ENCODE measurements at regions not wholly inside any gene's neighbourhood (a gene's known extent, or its start where the extent isn't known, plus 50 kb on each side); places are given as distances from the start of the nearest gene placed in this dataset.
"Not testable (repeated sequence)": the region's sequence is repeated elsewhere in the genome, so short reads cannot be mapped to it uniquely, and the experiment has no call there.

- Histone ChIP-seq H3K27ac (ENCODE audit: extremely low read depth, low read depth, low read length) (no peak overlapping the region), H2AFZ (ENCODE audit: low read depth, low read length) (no peak overlapping the region), H3K9ac (ENCODE audit: insufficient read depth in 1 of 2, low read depth in 2 of 2, low read length in 2 of 2) (no peak overlapping the region), H3K36me3 (ENCODE audit: control insufficient read depth, insufficient read depth, low read length) (no peaks in the 10 kb centered on the region), H3K4me2 (ENCODE audit: insufficient read depth, low read length) (no peak overlapping the region), H4K20me1 (replicated peaks; ENCODE audit: control insufficient read depth, insufficient read depth, low read length) (no peaks in the 10 kb centered on the region), H3K4me3 (no peak overlapping the region), H3K79me2 (ENCODE audit: control insufficient read depth, insufficient read depth, low read length) (no peaks in the 10 kb centered on the region), H3K9me1 (ENCODE audit: control insufficient read depth, insufficient read depth, low read length) (no peaks in the 10 kb centered on the region), H3K27me3 (ENCODE audit: control insufficient read depth in 2 of 2, insufficient read depth in 2 of 2, low read length in 2 of 2) (no peaks in the 10 kb centered on the region), H3K4me1 (replicated peaks in 1 of 2; ENCODE audit: control insufficient read depth in 2 of 2, insufficient read depth in 2 of 2, low read length in 2 of 2) (no peaks in the 10 kb centered on the region), H3K9me3 (replicated peaks; ENCODE audit: control insufficient read depth, insufficient read depth, low read depth, low read length) (no peaks in the 10 kb centered on the region)
- in situ Hi-C loops (cut with MboI), result no loop called here
- BruUV-seq (replicated peaks), result no TSS peak
- 25% methylated on average over 4 of the region's 4 CpGs for WGBS (ENCODE audit: insufficient coverage, low coverage, missing lambda C conversion rate)
- FAIRE-seq (no peak), DNase-seq (ENCODE audit: extremely low read depth in 1 of 4, low spot score in 3 of 4) (no peak), ATAC-seq (no peak)
- CTCF ChIA-PET (ENCODE audit: low intra/inter-chr PET ratio), result no interaction called here
- TF ChIP-seq ZBTB8A (IDR thresholded peaks at IDR 0.05; ENCODE audit: partially characterized antibody), result no peak
- no peak for TF ChIP-seq GATA2 (CRISPR knock-in tag; IDR thresholded peaks at IDR 0.05)
- TF ChIP-seq, protein P1, sequence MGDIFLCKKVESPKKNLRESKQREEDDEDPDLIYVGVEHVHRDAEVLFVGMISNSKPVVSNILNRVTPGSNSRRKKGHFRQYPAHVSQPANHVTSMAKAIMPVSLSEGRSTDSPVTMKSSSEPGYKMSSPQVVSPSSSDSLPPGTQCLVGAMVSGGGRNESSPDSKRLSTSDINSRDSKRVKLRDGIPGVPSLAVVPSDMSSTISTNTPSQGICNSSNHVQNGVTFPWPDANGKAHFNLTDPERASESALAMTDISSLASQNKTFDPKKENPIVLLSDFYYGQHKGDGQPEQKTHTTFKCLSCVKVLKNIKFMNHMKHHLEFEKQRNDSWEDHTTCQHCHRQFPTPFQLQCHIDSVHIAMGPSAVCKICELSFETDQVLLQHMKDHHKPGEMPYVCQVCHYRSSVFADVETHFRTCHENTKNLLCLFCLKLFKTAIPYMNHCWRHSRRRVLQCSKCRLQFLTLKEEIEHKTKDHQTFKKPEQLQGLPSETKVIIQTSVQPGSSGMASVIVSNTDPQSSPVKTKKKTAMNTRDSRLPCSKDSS (IDR thresholded peaks at IDR 0.05; ENCODE audit: low read depth, partially characterized antibody), result no peak
- no peak for TF ChIP-seq WHSC1 (IDR thresholded peaks at IDR 0.05; ENCODE audit: low read length)
- TF ChIP-seq BCL6 (CRISPR knock-in tag; IDR thresholded peaks at IDR 0.05), result no peak
- TF ChIP-seq EP300 (IDR thresholded peaks at IDR 0.05; ENCODE audit: low read length), result no peak
- TF ChIP-seq ERF (CRISPR knock-in tag; IDR thresholded peaks at IDR 0.05), result no peak
- no peak for TF ChIP-seq ZNF75A (CRISPR knock-in tag; IDR thresholded peaks at IDR 0.05)
- TF ChIP-seq SMARCB1 (IDR thresholded peaks at IDR 0.05; ENCODE audit: insufficient read length, low read depth), result no peak
- TF ChIP-seq MEIS2 (IDR thresholded peaks at IDR 0.05; ENCODE audit: partially characterized antibody), result no peak
- TF ChIP-seq BHLHE40 (IDR thresholded peaks at IDR 0.05; ENCODE audit: low read length), result no peak
- no peak for TF ChIP-seq CBFB (CRISPR knock-in tag; IDR thresholded peaks at IDR 0.05)
- TF ChIP-seq SMARCA5 (IDR thresholded peaks at IDR 0.05), result no peak
- TF ChIP-seq, protein P2, sequence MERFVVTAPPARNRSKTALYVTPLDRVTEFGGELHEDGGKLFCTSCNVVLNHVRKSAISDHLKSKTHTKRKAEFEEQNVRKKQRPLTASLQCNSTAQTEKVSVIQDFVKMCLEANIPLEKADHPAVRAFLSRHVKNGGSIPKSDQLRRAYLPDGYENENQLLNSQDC (CRISPR knock-in tag; IDR thresholded peaks at IDR 0.05), result no peak
- intact Hi-C loops (cut with micrococcal nuclease), result no loop called here
- POLR2A ChIA-PET, result no interaction called here
These were observed 161.4 kb upstream of the NANOGP8 start for GRCh38 chr15:35246451-35246850.

DNA sequence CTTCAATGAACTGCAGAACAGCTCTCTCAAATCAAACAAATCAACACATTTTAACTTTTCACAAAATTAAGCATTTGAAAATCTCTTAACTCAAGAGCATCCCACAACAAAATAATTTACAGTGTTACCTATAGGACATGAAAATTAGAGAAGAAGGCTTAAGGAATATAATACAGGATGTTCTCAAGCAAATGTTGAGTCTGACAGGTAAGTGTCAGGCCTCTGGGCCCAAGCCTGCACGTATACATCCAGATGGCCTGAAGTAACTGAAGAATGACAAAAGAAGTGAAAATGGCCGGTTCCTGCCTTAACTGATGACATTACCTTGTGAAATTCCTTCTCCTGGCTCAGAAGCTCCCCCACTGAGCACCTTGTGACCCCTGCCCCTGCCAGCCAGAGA is 160.6 kb upstream of the NANOGP8 start:
- CTCF ChIA-PET (ENCODE audit: low intra/inter-chr PET ratio); H4K20me1 ChIP-seq (replicated peaks; ENCODE audit: control insufficient read depth, insufficient read depth, low read length); H3K9me1 ChIP-seq (ENCODE audit: control insufficient read depth, insufficient read depth, low read length); H3K4me1 ChIP-seq (replicated peaks in 1 of 2; ENCODE audit: control insufficient read depth in 2 of 2, insufficient read depth in 2 of 2, low read length in 2 of 2); H3K36me3 ChIP-seq (ENCODE audit: control insufficient read depth, insufficient read depth, low read length); DNase-seq (ENCODE audit: extremely low read depth in 1 of 4, low spot score in 3 of 4); POLR2A ChIA-PET; H2AFZ ChIP-seq (ENCODE audit: low read depth, low read length); H3K9me3 ChIP-seq (replicated peaks; ENCODE audit: control insufficient read depth, insufficient read depth, low read depth, low read length); H3K4me3 ChIP-seq; H3K27ac ChIP-seq (ENCODE audit: extremely low read depth, low read depth, low read length); intact Hi-C loops (cut with micrococcal nuclease); in situ Hi-C loops (cut with MboI); ATAC-seq; H3K9ac ChIP-seq (ENCODE audit: insufficient read depth in 1 of 2, low read depth in 2 of 2, low read length in 2 of 2); H3K79me2 ChIP-seq (ENCODE audit: control insufficient read depth, insufficient read depth, low read length); H3K4me2 ChIP-seq (ENCODE audit: insufficient read depth, low read length); FAIRE-seq; H3K27me3 ChIP-seq (ENCODE audit: control insufficient read depth in 2 of 2, insufficient read depth in 2 of 2, low read length in 2 of 2); BruUV-seq (replicated peaks): not testable (repeated sequence)
- 38% methylated on average over 2 of the region's 2 CpGs for WGBS (ENCODE audit: insufficient coverage, low coverage, missing lambda C conversion rate)
